Psoas muscle (tissue), 7 donors: ENCODE measurements at regions not wholly inside any gene's neighbourhood (a gene's known extent, or its start where the extent isn't known, plus 50 kb on each side); places are given as distances from the start of the nearest gene placed in this dataset.

Source experiments
- ATAC-seq, 4 donors: fragments of 200-7000 bp; cut with Tn5 transposase; one replicate each; pipeline ENCODE4 v1.9.1; 2020; ENCODE audit warnings: moderate library complexity in 3 of 4, mild to moderate bottlenecking in 2 of 4
- DNase-seq, 2 donors: peaks; one replicate each; pipeline ENCODE4 v3.0.0-alpha.2; 2020
- H3K27ac ChIP-seq: fragments of 200-600 bp; one replicate; pipeline ENCODE4 v1.8.0; 2022
- H3K27me3 ChIP-seq, 3 donors: fragments of 200-600 bp in 1 of 3; one replicate each; pipeline versions ENCODE4 v1.6.1 to v1.8.0; 2013 to 2022; ENCODE audit warnings: low read length in 2 of 3, mild to moderate bottlenecking in 2 of 3, moderate library complexity in 1 of 3; ENCODE audit not compliant: insufficient read depth in 3 of 3
- H3K36me3 ChIP-seq, 2 donors: fragments of 200-600 bp in 1 of 2; one replicate each; pipeline versions ENCODE4 v1.6.1 to v1.8.0; 2013 to 2022; ENCODE audit warnings: low read depth in 1 of 2, mild to moderate bottlenecking in 1 of 2, moderate library complexity in 1 of 2; ENCODE audit not compliant: insufficient read depth in 1 of 2
- H3K4me1 ChIP-seq: fragments of 200-600 bp; one replicate; pipeline ENCODE4 v1.8.0; 2022
- H3K4me3 ChIP-seq: fragments of 200-600 bp; one replicate; pipeline ENCODE4 v1.8.0; 2022; ENCODE audit warnings: mild to moderate bottlenecking
- H3K9me3 ChIP-seq: fragments of 200-600 bp; one replicate; pipeline ENCODE4 v1.8.0; 2022
- CTCF ChIP-seq: fragments of 200-600 bp; IDR thresholded peaks from one replicate; pipeline ENCODE4 v1.8.0; 2022; ENCODE audit warnings: antibody characterized with exemption
- WGBS, 3 donors: extraction: QIAGEN DNeasy Blood & Tissue Kit; methylation state at CpG; one replicate each; pipeline versions ENCODE4 v1.1.6 to v1.1.7; 2013; 5-methylcytosine and 5-hydroxymethylcytosine counted together
- intact Hi-C, 2 donors: fragments of 100-400 bp; cut with DNase I; formaldehyde crosslinking; loops; one replicate each; pipeline versions ENCODE4 v1.11.0 to v1.14.2; 2022
- donor health status: healthy with polysubstance abuse.
- donor health status: DM: no; HTN: no; CAD: no; lungs with moderate emphysema.
- donor health status: Bipolar disorder and iron deficiency.
- donor health status: healthy.
- donor health status: DM: yes; HTN: yes; CAD: no.
- donor health status: DM: no; HTN: no; CAD: no.
- donor health status: DM: yes; HTN: yes; CAD: no.

- WGBS, 3 donors = 45 to 62% (median 59%) methylated on average over 4 of the region's 4 CpGs
- no peaks in the 10 kb centered on the region for H3K27me3 ChIP-seq
- DNase-seq = no peak
- no peaks in the 10 kb centered on the region for H3K36me3 ChIP-seq
- intact Hi-C loops = no loop called here
- H3K27ac ChIP-seq = no peak overlapping the region
- ATAC-seq = no peak
- no peaks in the 10 kb centered on the region for H3K4me1 ChIP-seq
- peaks cover 7% of the 10 kb centered on the region for H3K9me3 ChIP-seq
- H3K4me3 ChIP-seq = no peak overlapping the region
- TF ChIP-seq CTCF = no peak
Measured at GRCh38 chr12:126667339-126667738, 1599.6 kb upstream of the TMEM132C start.

GRCh38 chr12:126668538-126668937, 1598.4 kb upstream of the TMEM132C start:
- ATAC-seq (peak in 1 of 4 donors; percentile 37), DNase-seq (no peak)
- H3K27ac ChIP-seq = no peak overlapping the region
- H3K9me3 ChIP-seq = no peaks in the 10 kb centered on the region
- intact Hi-C loops = no loop called here
- H3K4me3 ChIP-seq = no peak overlapping the region
- no peaks in the 10 kb centered on the region for H3K27me3 ChIP-seq
- no peak for TF ChIP-seq CTCF
- WGBS, 3 donors = 80 to 90% (median 86%) methylated on average over 1 of the region's 1 CpG
- no peaks in the 10 kb centered on the region for H3K4me1 ChIP-seq
- H3K36me3 ChIP-seq = no peaks in the 10 kb centered on the region

GRCh38 chr12:126668961-126669360, 1598.0 kb upstream of the TMEM132C start:
- WGBS, 3 donors = 50 to 60% (median 52%) methylated on average over 2 of the region's 2 CpGs
- no peak for DNase-seq
- H3K27me3 ChIP-seq = no peaks in the 10 kb centered on the region
- H3K4me1 ChIP-seq = no peaks in the 10 kb centered on the region
- no peak overlapping the region for H3K27ac ChIP-seq
- no peak for ATAC-seq
- H3K36me3 ChIP-seq = no peaks in the 10 kb centered on the region
- H3K4me3 ChIP-seq = no peak overlapping the region
- intact Hi-C loops = no loop called here
- no peaks in the 10 kb centered on the region for H3K9me3 ChIP-seq
- TF ChIP-seq CTCF = no peak

DNA sequence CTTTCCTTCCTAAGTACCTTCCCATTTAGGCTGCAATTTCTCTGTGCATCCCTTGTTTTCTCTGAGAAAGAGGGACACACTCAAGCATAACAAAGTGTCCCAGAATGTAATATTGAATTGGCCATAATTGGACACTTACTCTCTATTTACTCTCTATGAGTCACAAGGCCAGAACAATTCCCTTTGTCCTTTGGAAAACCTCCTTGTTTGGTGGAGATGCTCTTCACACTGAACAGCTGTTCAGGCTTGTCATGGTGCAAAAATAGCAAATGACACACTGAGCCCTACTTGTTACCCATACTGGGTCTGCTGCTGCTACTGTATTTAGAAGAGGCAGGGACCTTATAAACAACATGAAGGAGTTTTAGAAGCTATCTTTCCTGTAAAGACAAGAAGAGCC, 1590.5 kb upstream of the TMEM132C start:
- Histone ChIP-seq H3K4me1 (no peaks in the 10 kb centered on the region), H3K27ac (no peak overlapping the region), H3K9me3 (no peaks in the 10 kb centered on the region), H3K27me3 (no peaks in the 10 kb centered on the region), H3K36me3 (no peaks in the 10 kb centered on the region), H3K4me3 (no peak overlapping the region)
- ATAC-seq = no peak
- TF ChIP-seq CTCF = no peak
- intact Hi-C loops = no loop called here
- no peak for DNase-seq

DNA sequence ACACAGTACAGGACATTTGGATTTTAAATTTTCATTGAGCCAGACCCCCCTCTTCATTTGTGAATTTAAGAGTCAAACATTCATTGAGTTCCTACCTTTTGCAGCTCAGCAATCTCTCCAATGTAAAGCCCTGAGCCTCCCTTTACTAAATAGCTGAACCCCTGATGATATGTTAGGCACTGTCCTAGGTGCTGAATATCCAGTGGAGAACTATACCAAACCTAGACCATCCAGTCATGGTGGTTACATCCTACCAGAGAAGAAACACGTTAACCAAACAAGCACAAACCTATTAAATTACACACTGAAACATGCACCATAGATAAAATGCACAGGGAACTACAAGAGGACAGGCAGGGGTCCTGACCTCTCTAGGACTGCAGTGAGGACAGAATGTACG, 1585.3 kb upstream of the TMEM132C start:
- intact Hi-C loops = no loop called here
- DNase-seq (no peak), ATAC-seq (no peak)
- WGBS, 3 donors = 52 to 59% (median 54%) methylated on average over 2 of the region's 2 CpGs
- H3K27ac ChIP-seq = no peak overlapping the region
- no peaks in the 10 kb centered on the region for H3K4me1 ChIP-seq
- H3K36me3 ChIP-seq = no peaks in the 10 kb centered on the region
- no peak for TF ChIP-seq CTCF
- H3K4me3 ChIP-seq = no peak overlapping the region
- no peaks in the 10 kb centered on the region for H3K27me3 ChIP-seq
- H3K9me3 ChIP-seq = no peaks in the 10 kb centered on the region
